ENCODE measurements at regions not wholly inside any gene's neighbourhood (a gene's known extent, or its start where the extent isn't known, plus 50 kb on each side); places are given as distances from the start of the nearest gene placed in this dataset.

DNA sequence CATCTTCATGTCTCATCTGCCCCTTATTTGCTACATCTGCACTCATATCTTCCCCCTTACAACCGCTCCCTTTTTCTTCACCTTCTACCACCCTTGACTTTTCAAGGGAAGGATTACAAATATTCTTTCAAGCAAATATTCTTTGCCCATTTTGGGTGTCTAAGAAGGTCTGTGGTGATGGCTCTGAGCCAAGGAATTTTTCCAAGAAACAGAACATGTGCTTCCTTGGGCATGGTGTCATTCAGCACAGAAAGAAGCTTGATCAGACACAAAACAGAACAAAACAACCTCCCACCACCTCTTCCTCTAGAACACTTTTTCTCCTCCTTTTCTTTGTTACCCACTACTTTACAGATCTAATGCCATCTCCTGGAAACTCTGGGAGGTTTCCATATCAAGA lies 313.7 kb downstream of the SATB2 start:
- 0 out of 2 replicates have a peak, but pooled peaks cover 4% of the 10 kb centered on the region for H3K9me2 ChIP-seq (replicated peaks; ENCODE audit: low read length)
- ATAC-seq: no peak
- no peak overlapping the region for H3K4me2 ChIP-seq (ENCODE audit: low read length)
- H3K79me2 ChIP-seq (ENCODE audit: low read length): no peaks in the 10 kb centered on the region
- no peaks in the 10 kb centered on the region for H3K27me3 ChIP-seq (ENCODE audit: low read length)
- H3K4me1 ChIP-seq (ENCODE audit: insufficient read depth, low read length): no peaks in the 10 kb centered on the region
- no peak overlapping the region for H3K27ac ChIP-seq (ENCODE audit: low read length)
- H3K9ac ChIP-seq (ENCODE audit: low read length): no peak overlapping the region
- TF ChIP-seq EZH2 (IDR thresholded peaks at IDR 0.05; ENCODE audit: low read length, unreplicated experiment) (no peak), EZH2phosphoT487 (IDR thresholded peaks at IDR 0.05; ENCODE audit: borderline replicate concordance, low read length) (no peak), CTCF (conservative IDR thresholded peaks at IDR 0.05; ENCODE audit: low read depth, low read length) (no peak)
- no TSS peak for BruUV-seq (replicated peaks)
- ChIA-PET CTCF (no interaction called here), POLR2A (ENCODE audit: unreplicated experiment) (no interaction called here)
- no peak overlapping the region for H3K4me3 ChIP-seq (ENCODE audit: low read length)
- DNase-seq: no peak
- no peaks in the 10 kb centered on the region for H3K36me3 ChIP-seq (ENCODE audit: low read depth, low read length)
- intact Hi-C loops (cut with micrococcal nuclease): no loop called here
- no peaks in the 10 kb centered on the region for H4K20me1 ChIP-seq (ENCODE audit: low read length)
- no peaks in the 10 kb centered on the region for H3K9me3 ChIP-seq (ENCODE audit: low read length)
- H3F3A ChIP-seq (ENCODE audit: low read length, unreplicated experiment): no peaks in the 10 kb centered on the region
- H2AFZ ChIP-seq (ENCODE audit: low read length): no peak overlapping the region

- DNase-seq: peak; percentile 68
- ChIA-PET CTCF (no interaction called here), POLR2A (ENCODE audit: unreplicated experiment) (no interaction called here)
- no peak; the same call in 1 of the 2 replicates for ATAC-seq
- H3K4me2 ChIP-seq (ENCODE audit: low read length): peak overlapping the region; percentile 42; the same call in 1 of the 2 replicates
- no peak for TF ChIP-seq CTCF (conservative IDR thresholded peaks at IDR 0.05; ENCODE audit: low read depth, low read length)
- no peak for TF ChIP-seq EZH2 (IDR thresholded peaks at IDR 0.05; ENCODE audit: low read length, unreplicated experiment)
- TF ChIP-seq EZH2phosphoT487 (IDR thresholded peaks at IDR 0.05; ENCODE audit: borderline replicate concordance, low read length): no peak
- no peak overlapping the region for H3K4me3 ChIP-seq (ENCODE audit: low read length)
- H3K4me1 ChIP-seq (ENCODE audit: insufficient read depth, low read length): peaks cover 8% of the 10 kb centered on the region
- H3K9me3 ChIP-seq (ENCODE audit: low read length): no peaks in the 10 kb centered on the region
- H3K79me2 ChIP-seq (ENCODE audit: low read length): no peaks in the 10 kb centered on the region
- no peaks in the 10 kb centered on the region for H3F3A ChIP-seq (ENCODE audit: low read length, unreplicated experiment)
- H4K20me1 ChIP-seq (ENCODE audit: low read length): no peaks in the 10 kb centered on the region
- H3K36me3 ChIP-seq (ENCODE audit: low read depth, low read length): no peaks in the 10 kb centered on the region
- H3K9ac ChIP-seq (ENCODE audit: low read length): no peak overlapping the region
- BruUV-seq (replicated peaks): no TSS peak
- intact Hi-C loops (cut with micrococcal nuclease): no loop called here
- no peak overlapping the region for H2AFZ ChIP-seq (ENCODE audit: low read length)
- no peaks in the 10 kb centered on the region for H3K27me3 ChIP-seq (ENCODE audit: low read length)
- H3K9me2 ChIP-seq (replicated peaks; ENCODE audit: low read length): no peaks in the 10 kb centered on the region
- no peak overlapping the region for H3K27ac ChIP-seq (ENCODE audit: low read length)
These were observed 321.1 kb downstream of the SATB2 start for GRCh38 chr2:199136681-199137080.

- Histone ChIP-seq H3K4me2 (ENCODE audit: low read length) (peak overlapping the region; percentile 42; the same call in 1 of the 2 replicates), H3K27ac (ENCODE audit: low read length) (no peak overlapping the region), H3K36me3 (ENCODE audit: low read depth, low read length) (no peaks in the 10 kb centered on the region), H3K4me1 (ENCODE audit: insufficient read depth, low read length) (peaks cover 8% of the 10 kb centered on the region), H3K27me3 (ENCODE audit: low read length) (no peaks in the 10 kb centered on the region), H3K9me3 (ENCODE audit: low read length) (no peaks in the 10 kb centered on the region), H3K79me2 (ENCODE audit: low read length) (no peaks in the 10 kb centered on the region), H2AFZ (ENCODE audit: low read length) (no peak overlapping the region), H3K9me2 (replicated peaks; ENCODE audit: low read length) (no peaks in the 10 kb centered on the region), H4K20me1 (ENCODE audit: low read length) (no peaks in the 10 kb centered on the region), H3F3A (ENCODE audit: low read length, unreplicated experiment) (no peaks in the 10 kb centered on the region), H3K4me3 (ENCODE audit: low read length) (no peak overlapping the region), H3K9ac (ENCODE audit: low read length) (no peak overlapping the region)
- intact Hi-C loops (cut with micrococcal nuclease): no loop called here
- POLR2A ChIA-PET (ENCODE audit: unreplicated experiment): no interaction called here
- ATAC-seq (peak; percentile 35; the same call in 1 of the 2 replicates), DNase-seq (peak; percentile 56)
- CTCF ChIA-PET: no interaction called here
- no TSS peak for BruUV-seq (replicated peaks)
- TF ChIP-seq EZH2phosphoT487 (IDR thresholded peaks at IDR 0.05; ENCODE audit: borderline replicate concordance, low read length) (no peak), CTCF (conservative IDR thresholded peaks at IDR 0.05; ENCODE audit: low read depth, low read length) (no peak), EZH2 (IDR thresholded peaks at IDR 0.05; ENCODE audit: low read length, unreplicated experiment) (no peak)
These were observed 321.5 kb downstream of the SATB2 start for GRCh38 chr2:199136242-199136641.

Measured in PC-3 (cell line).